WTC11 (cell line): ENCODE measurements at regions not wholly inside any gene's neighbourhood (a gene's known extent, or its start where the extent isn't known, plus 50 kb on each side); places are given as distances from the start of the nearest gene placed in this dataset.

Source experiments
- ATAC-seq: fragments of 200-7000 bp; cut with Tn5 transposase; 2 replicates; pipeline ENCODE4 v1.10.0; 2021; ENCODE audit warnings: mild to moderate bottlenecking, moderate library complexity
- CTCF ChIA-PET: fragments of 300-600 bp; sonication (Branson Sonifier 250); formaldehyde crosslinking; loops from one replicate; lab custom pipeline; 2021; ENCODE audit warnings: antibody characterized with exemption; lab: Charles Lee
- POLR2A ChIA-PET: fragments of 350-600 bp; sonication (Branson Sonifier 250); formaldehyde crosslinking; loops from one replicate; lab custom pipeline; 2021; ENCODE audit warnings: antibody characterized with exemption; lab: Charles Lee
- DNase-seq: peaks from one replicate; pipeline ENCODE4 v3.0.0; 2021; ENCODE audit warnings: low spot score
- H3K27ac Mint-ChIP-seq: 2 replicates; pipeline ENCODE4 v1.8.0; 2021; ENCODE audit warnings: mixed read lengths
- H3K27me3 Mint-ChIP-seq: 2 replicates; pipeline ENCODE4 v1.8.0; 2021; ENCODE audit warnings: low read depth, mild to moderate bottlenecking, moderate library complexity, mixed read lengths
- H3K36me3 Mint-ChIP-seq: 2 replicates; pipeline ENCODE4 v1.8.0; 2021; ENCODE audit warnings: mixed read lengths
- H3K4me1 Mint-ChIP-seq: 2 replicates; pipeline ENCODE4 v1.8.0; 2022; ENCODE audit warnings: mixed read lengths
- H3K4me3 Mint-ChIP-seq: 2 replicates; pipeline ENCODE4 v1.8.0; 2021; ENCODE audit warnings: mild to moderate bottlenecking, moderate library complexity, mixed read lengths
- H3K9me3 Mint-ChIP-seq: 2 replicates; pipeline ENCODE4 v1.8.0; 2021; ENCODE audit warnings: mixed read lengths
- AFF4 ChIP-seq: sonication (generic); formaldehyde crosslinking; IDR thresholded peaks from 2 replicates; pipeline ENCODE4 v1.8.1; 2023; ENCODE audit warnings: mild to moderate bottlenecking, missing genetic modification reagents, borderline replicate concordance
- ARID4B ChIP-seq: sonication (generic); formaldehyde crosslinking; IDR thresholded peaks from 2 replicates; pipeline ENCODE4 v1.8.0; 2023; ENCODE audit warnings: missing genetic modification reagents, mild to moderate bottlenecking, borderline replicate concordance
- ATF6 ChIP-seq: sonication (generic); formaldehyde crosslinking; IDR thresholded peaks from 2 replicates; pipeline ENCODE4 v1.8.1; 2023; ENCODE audit warnings: mild to moderate bottlenecking, missing genetic modification reagents
- E2F1 ChIP-seq: sonication (generic); formaldehyde crosslinking; IDR thresholded peaks from 2 replicates; pipeline ENCODE4 v1.8.0; 2022; ENCODE audit warnings: mild to moderate bottlenecking, missing genetic modification reagents
- ERG ChIP-seq: fragments of 250-450 bp; sonication (Bioruptor Pico); IDR thresholded peaks from 2 replicates; pipeline ENCODE4 v1.8.0; 2021; ENCODE audit warnings: mild to moderate bottlenecking
- HMGXB4 ChIP-seq: sonication (generic); formaldehyde crosslinking; IDR thresholded peaks from 2 replicates; pipeline ENCODE4 v1.8.1; 2023; ENCODE audit warnings: mild to moderate bottlenecking, moderate library complexity, missing genetic modification reagents
- IRF2 ChIP-seq: sonication (generic); formaldehyde crosslinking; IDR thresholded peaks from 2 replicates; pipeline ENCODE4 v1.8.0; 2022; ENCODE audit warnings: low read depth, missing genetic modification reagents, borderline replicate concordance
- TP53 ChIP-seq: sonication (generic); formaldehyde crosslinking; IDR thresholded peaks from 2 replicates; pipeline ENCODE4 v1.8.1; 2023; ENCODE audit warnings: mild to moderate bottlenecking, missing genetic modification reagents
- ZBTB21 ChIP-seq: sonication (generic); formaldehyde crosslinking; IDR thresholded peaks from 2 replicates; pipeline ENCODE4 v1.8.1; 2023; ENCODE audit warnings: mild to moderate bottlenecking, missing genetic modification reagents, borderline replicate concordance
- ZNF219 ChIP-seq: sonication (generic); formaldehyde crosslinking; IDR thresholded peaks from 2 replicates; pipeline ENCODE4 v1.8.0; 2023; ENCODE audit warnings: missing genetic modification reagents, mild to moderate bottlenecking, borderline replicate concordance
- ZNF396 ChIP-seq: fragments of 250-450 bp; sonication (Bioruptor Pico); IDR thresholded peaks from 2 replicates; pipeline ENCODE4 v1.8.0; 2021; ENCODE audit warnings: mild to moderate bottlenecking, moderate library complexity, borderline replicate concordance
- ZNF416 ChIP-seq: fragments of 250-450 bp; sonication (Bioruptor Pico); IDR thresholded peaks from 2 replicates; pipeline ENCODE4 v1.9.0; 2021; ENCODE audit warnings: mild to moderate bottlenecking, inconsistent platforms
- ZNF532 ChIP-seq: fragments of 250-450 bp; sonication (Bioruptor Pico); IDR thresholded peaks from 2 replicates; pipeline ENCODE4 v1.9.0; 2021; ENCODE audit warnings: mild to moderate bottlenecking, borderline replicate concordance

- no peak for TF ChIP-seq ZNF532
- TF ChIP-seq IRF2 (CRISPR knock-in tag) = no peak
- TF ChIP-seq ERG (CRISPR knock-in tag) = no peak
- no peak for TF ChIP-seq ZNF416 (CRISPR knock-in tag)
Observed at GRCh38 chr1:80318108-80318507, 1311.6 kb upstream of the ADGRL4 start (continued).

- no peak for TF ChIP-seq E2F1 (CRISPR knock-in tag)
- TF ChIP-seq ARID4B = no peak
- no peak for TF ChIP-seq ZBTB21 (CRISPR knock-in tag)
- H3K9me3 Mint-ChIP-seq = peaks cover 7% of the 10 kb centered on the region
- H3K27ac Mint-ChIP-seq = no peak overlapping the region
- H3K36me3 Mint-ChIP-seq = 0 out of 2 replicates have a peak, but pooled peaks cover 2% of the 10 kb centered on the region
- no peak overlapping the region for H3K4me3 Mint-ChIP-seq
- no peaks in the 10 kb centered on the region for H3K27me3 Mint-ChIP-seq
- ChIA-PET CTCF (no interaction called here), POLR2A (no interaction called here)
- no peak for ATAC-seq
- DNase-seq = no peak
- 0 out of 2 replicates have a peak, but pooled peaks cover 10% of the 10 kb centered on the region for H3K4me1 Mint-ChIP-seq
Observed at GRCh38 chr1:80310703-80311245, 1304.2 kb upstream of the ADGRL4 start.

GRCh38 chr1:80305466-80305865 is 1298.9 kb upstream of the ADGRL4 start:
- ChIA-PET POLR2A (no interaction called here), CTCF (no interaction called here)
- peaks cover 7% of the 10 kb centered on the region for H3K9me3 Mint-ChIP-seq
- H3K27ac Mint-ChIP-seq = no peak overlapping the region
- DNase-seq (no peak), ATAC-seq (no peak)
- peaks cover 6% of the 10 kb centered on the region; the same call in 1 of the 2 replicates for H3K4me1 Mint-ChIP-seq
- 0 out of 2 replicates have a peak, but pooled peaks cover 2% of the 10 kb centered on the region for H3K36me3 Mint-ChIP-seq
- no peak overlapping the region for H3K4me3 Mint-ChIP-seq
- no peaks in the 10 kb centered on the region for H3K27me3 Mint-ChIP-seq
- TF ChIP-seq AFF4 (CRISPR knock-in tag) (no peak), ATF6 (no peak), IRF2 (CRISPR knock-in tag) (no peak), TP53 (CRISPR knock-in tag) (no peak), ZNF396 (CRISPR knock-in tag) (no peak), HMGXB4 (CRISPR knock-in tag) (no peak), ZNF219 (CRISPR knock-in tag) (no peak)
